ENCODE measurements at regions not wholly inside any gene's neighbourhood (a gene's known extent, or its start where the extent isn't known, plus 50 kb on each side); places are given as distances from the start of the nearest gene placed in this dataset.

DNA sequence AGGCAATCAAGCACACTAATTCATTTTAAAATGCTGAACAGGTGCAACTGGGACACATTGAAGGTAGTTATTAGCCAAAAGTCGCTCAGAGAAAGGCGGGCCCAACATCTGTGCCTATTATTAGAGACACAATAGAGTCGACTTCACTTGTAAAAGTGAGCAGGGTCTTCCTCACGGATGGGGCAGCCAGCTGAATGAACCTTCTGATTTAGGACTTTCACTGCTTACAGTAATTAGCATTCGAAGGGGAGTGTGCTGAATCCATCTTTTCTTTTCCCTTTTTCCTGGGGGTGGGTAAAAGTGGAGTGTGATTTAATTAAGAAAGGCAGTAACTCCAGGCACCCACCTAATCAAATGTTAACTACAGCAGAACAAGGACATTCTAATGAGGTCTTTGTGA is 677.7 kb downstream of the DCDC2C start:
- H3K4me1 Mint-ChIP-seq (ENCODE audit: low read depth, unreplicated experiment): no peaks in the 10 kb centered on the region
- TF ChIP-seq, protein P1, sequence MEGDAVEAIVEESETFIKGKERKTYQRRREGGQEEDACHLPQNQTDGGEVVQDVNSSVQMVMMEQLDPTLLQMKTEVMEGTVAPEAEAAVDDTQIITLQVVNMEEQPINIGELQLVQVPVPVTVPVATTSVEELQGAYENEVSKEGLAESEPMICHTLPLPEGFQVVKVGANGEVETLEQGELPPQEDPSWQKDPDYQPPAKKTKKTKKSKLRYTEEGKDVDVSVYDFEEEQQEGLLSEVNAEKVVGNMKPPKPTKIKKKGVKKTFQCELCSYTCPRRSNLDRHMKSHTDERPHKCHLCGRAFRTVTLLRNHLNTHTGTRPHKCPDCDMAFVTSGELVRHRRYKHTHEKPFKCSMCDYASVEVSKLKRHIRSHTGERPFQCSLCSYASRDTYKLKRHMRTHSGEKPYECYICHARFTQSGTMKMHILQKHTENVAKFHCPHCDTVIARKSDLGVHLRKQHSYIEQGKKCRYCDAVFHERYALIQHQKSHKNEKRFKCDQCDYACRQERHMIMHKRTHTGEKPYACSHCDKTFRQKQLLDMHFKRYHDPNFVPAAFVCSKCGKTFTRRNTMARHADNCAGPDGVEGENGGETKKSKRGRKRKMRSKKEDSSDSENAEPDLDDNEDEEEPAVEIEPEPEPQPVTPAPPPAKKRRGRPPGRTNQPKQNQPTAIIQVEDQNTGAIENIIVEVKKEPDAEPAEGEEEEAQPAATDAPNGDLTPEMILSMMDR (IDR thresholded peaks at IDR 0.05; ENCODE audit: partially characterized antibody, unreplicated experiment): no peak
- no peak overlapping the region for H3K27ac Mint-ChIP-seq (ENCODE audit: unreplicated experiment)
- no peak overlapping the region for H3K4me3 Mint-ChIP-seq (ENCODE audit: unreplicated experiment)
- DNase-seq: no peak
- H3K27me3 Mint-ChIP-seq (ENCODE audit: unreplicated experiment): no peaks in the 10 kb centered on the region
- peaks cover 2% of the 10 kb centered on the region for H3K9me3 Mint-ChIP-seq (ENCODE audit: unreplicated experiment)
- peaks cover 3% of the 10 kb centered on the region for H3K36me3 Mint-ChIP-seq (ENCODE audit: unreplicated experiment)

DNA sequence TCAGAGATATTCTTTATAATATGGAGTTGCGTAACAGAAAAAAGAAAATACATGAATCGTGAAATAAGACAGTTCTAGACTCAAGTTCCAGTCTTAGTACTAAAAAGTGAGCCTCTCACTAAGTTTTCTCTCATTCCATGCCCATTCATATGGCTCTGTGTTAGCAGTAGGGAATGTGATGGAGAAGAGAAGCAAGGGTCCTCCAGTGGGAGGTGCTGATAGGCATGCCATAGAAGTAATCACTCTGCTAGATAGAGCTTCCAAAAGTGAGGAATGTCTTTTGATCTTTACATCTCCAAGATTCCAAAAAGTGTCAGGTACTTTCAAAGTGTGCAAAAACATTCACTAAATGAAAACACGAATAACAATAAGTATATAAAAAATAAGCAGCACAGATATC is 678.4 kb downstream of the DCDC2C start:
- no peak for DNase-seq
- Mint-ChIP-seq H3K9me3 (ENCODE audit: unreplicated experiment) (no peaks in the 10 kb centered on the region), H3K4me1 (ENCODE audit: low read depth, unreplicated experiment) (no peaks in the 10 kb centered on the region), H3K36me3 (ENCODE audit: unreplicated experiment) (no peaks in the 10 kb centered on the region), H3K27ac (ENCODE audit: unreplicated experiment) (no peak overlapping the region), H3K27me3 (ENCODE audit: unreplicated experiment) (no peaks in the 10 kb centered on the region), H3K4me3 (ENCODE audit: unreplicated experiment) (no peak overlapping the region)
- TF ChIP-seq, protein P1 (IDR thresholded peaks at IDR 0.05; ENCODE audit: partially characterized antibody, unreplicated experiment): no peak

DNA sequence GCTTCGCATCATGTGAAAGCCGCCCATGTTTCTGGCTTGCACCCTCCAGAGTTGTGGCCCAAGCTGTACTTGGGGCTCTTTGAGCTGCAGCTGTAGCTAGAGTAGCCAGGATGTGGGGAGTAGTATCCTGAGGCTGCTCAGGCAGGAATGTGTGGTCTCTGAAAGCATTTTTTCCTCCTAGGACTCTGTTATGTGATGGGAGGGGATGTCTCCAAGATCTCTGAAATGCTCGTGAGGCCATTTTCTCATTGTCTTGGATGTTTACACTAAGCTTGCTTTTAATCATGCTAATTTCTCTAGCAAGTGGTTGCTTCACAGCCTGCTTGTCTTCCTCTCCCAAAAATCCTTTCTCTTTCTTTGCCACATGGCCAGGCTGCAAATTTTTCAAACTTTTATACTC is 687.6 kb downstream of the DCDC2C start:
- Mint-ChIP-seq H3K36me3 (ENCODE audit: unreplicated experiment) (peaks cover 25% of the 10 kb centered on the region), H3K4me3 (ENCODE audit: unreplicated experiment) (no peak overlapping the region), H3K27me3 (ENCODE audit: unreplicated experiment) (peaks cover 3% of the 10 kb centered on the region), H3K9me3 (ENCODE audit: unreplicated experiment) (no peaks in the 10 kb centered on the region), H3K27ac (ENCODE audit: unreplicated experiment) (no peak overlapping the region), H3K4me1 (ENCODE audit: low read depth, unreplicated experiment) (no peaks in the 10 kb centered on the region)
- TF ChIP-seq, protein P1 (IDR thresholded peaks at IDR 0.05; ENCODE audit: partially characterized antibody, unreplicated experiment): no peak
- DNase-seq: no peak

DNA sequence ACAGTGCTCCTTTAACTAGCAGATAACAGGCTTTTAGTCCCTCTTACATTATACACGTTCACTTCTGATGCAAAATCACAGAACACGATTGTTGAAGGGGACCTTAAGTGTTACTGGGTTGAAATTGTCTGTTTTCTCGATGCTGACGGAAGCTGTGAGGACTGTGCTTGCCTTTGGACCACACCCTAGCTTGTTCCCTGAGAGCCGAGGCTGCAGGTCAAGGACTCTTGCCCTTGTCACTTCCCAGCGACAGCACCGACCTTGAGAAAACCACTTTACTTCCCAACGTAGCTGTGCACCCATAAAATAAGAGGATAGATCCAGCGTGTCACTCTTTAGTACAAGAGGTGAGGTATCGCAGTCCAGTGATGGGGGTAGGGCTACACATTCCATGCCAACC is 701.0 kb downstream of the DCDC2C start:
- peaks cover 3% of the 10 kb centered on the region for H3K4me1 Mint-ChIP-seq (ENCODE audit: low read depth, unreplicated experiment)
- peaks cover 4% of the 10 kb centered on the region for H3K36me3 Mint-ChIP-seq (ENCODE audit: unreplicated experiment)
- H3K9me3 Mint-ChIP-seq (ENCODE audit: unreplicated experiment): peaks cover 5% of the 10 kb centered on the region
- DNase-seq: no peak
- H3K27ac Mint-ChIP-seq (ENCODE audit: unreplicated experiment): peak overlapping the region; percentile 12
- TF ChIP-seq, protein P1 (IDR thresholded peaks at IDR 0.05; ENCODE audit: partially characterized antibody, unreplicated experiment): no peak
- H3K27me3 Mint-ChIP-seq (ENCODE audit: unreplicated experiment): no peaks in the 10 kb centered on the region
- no peak overlapping the region for H3K4me3 Mint-ChIP-seq (ENCODE audit: unreplicated experiment)

DNA sequence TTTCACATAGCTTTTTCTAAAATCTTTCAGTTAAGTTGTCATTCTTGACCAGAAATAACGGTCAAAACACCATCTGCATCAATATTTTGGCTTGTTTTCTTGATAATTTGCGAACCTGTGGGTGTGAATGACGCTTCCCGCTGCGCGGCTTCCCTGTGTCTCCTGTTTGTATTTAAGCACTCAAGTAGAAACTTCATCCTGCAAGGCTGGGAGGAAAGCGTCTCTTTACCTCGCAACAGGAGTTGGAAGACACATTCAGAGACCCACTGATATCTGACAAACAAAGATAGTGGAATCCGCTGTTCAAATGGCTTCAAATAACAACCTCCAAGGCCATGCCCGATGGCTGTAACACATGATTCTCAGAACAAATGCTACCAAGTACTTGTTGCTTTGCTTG is 704.9 kb downstream of the DCDC2C start:
- TF ChIP-seq, protein P1 (IDR thresholded peaks at IDR 0.05; ENCODE audit: partially characterized antibody, unreplicated experiment): no peak
- Mint-ChIP-seq H3K27ac (ENCODE audit: unreplicated experiment) (no peak overlapping the region), H3K36me3 (ENCODE audit: unreplicated experiment) (no peaks in the 10 kb centered on the region), H3K4me1 (ENCODE audit: low read depth, unreplicated experiment) (peaks cover 5% of the 10 kb centered on the region), H3K27me3 (ENCODE audit: unreplicated experiment) (peaks cover 2% of the 10 kb centered on the region), H3K9me3 (ENCODE audit: unreplicated experiment) (peaks cover 7% of the 10 kb centered on the region), H3K4me3 (ENCODE audit: unreplicated experiment) (no peak overlapping the region)
- no peak for DNase-seq
